Mesenteric fat pad (tissue), 1 donor: ENCODE measurements at regions not wholly inside any gene's neighbourhood (a gene's known extent, or its start where the extent isn't known, plus 50 kb on each side); places are given as distances from the start of the nearest gene placed in this dataset.

Source experiments
- DNase-seq: peaks from one replicate; pipeline ENCODE4 v3.0.0-alpha.2; 2020; ENCODE audit warnings: low spot score
- donor health status: DM: yes; HTN: yes; CAD: no.

- DNase-seq, result no peak
Observed at GRCh38 chr5:23579566-23579965, 72.2 kb downstream of the PRDM9 start.

GRCh38 chr5:23583081-23583480 lies 75.7 kb downstream of the PRDM9 start:
- no peak for DNase-seq

- DNase-seq, result no peak
Observed at GRCh38 chr5:23588841-23589326, 81.5 kb downstream of the PRDM9 start.

GRCh38 chr5:23591250-23591649 lies 83.8 kb downstream of the PRDM9 start:
- no peak for DNase-seq

- no peak for DNase-seq
Observed at GRCh38 chr5:23606927-23607326, 99.5 kb downstream of the PRDM9 start.

GRCh38 chr5:23612701-23613100 lies 105.3 kb downstream of the PRDM9 start:
- DNase-seq, result no peak

GRCh38 chr5:23613566-23613965 lies 106.2 kb downstream of the PRDM9 start:
- no peak for DNase-seq

GRCh38 chr5:23614422-23614821 lies 107.0 kb downstream of the PRDM9 start:
- no peak for DNase-seq

- DNase-seq, result no peak
Observed at GRCh38 chr5:23626961-23627360, 119.6 kb downstream of the PRDM9 start.

- DNase-seq, result no peak
Observed at GRCh38 chr5:23627976-23628375, 120.6 kb downstream of the PRDM9 start.

GRCh38 chr5:23629396-23629795 lies 122.0 kb downstream of the PRDM9 start:
- DNase-seq, result no peak

GRCh38 chr5:23631302-23632045 lies 124.1 kb downstream of the PRDM9 start:
- DNase-seq, result no peak

GRCh38 chr5:23635938-23636337 lies 128.5 kb downstream of the PRDM9 start:
- DNase-seq, result no peak

GRCh38 chr5:23639326-23639725 lies 131.9 kb downstream of the PRDM9 start:
- no peak for DNase-seq

- DNase-seq, result no peak
Observed at GRCh38 chr5:23648656-23649055, 141.2 kb downstream of the PRDM9 start.

GRCh38 chr5:23649594-23649993 lies 142.2 kb downstream of the PRDM9 start:
- no peak for DNase-seq

- no peak for DNase-seq
Observed at GRCh38 chr5:23655674-23656073, 148.3 kb downstream of the PRDM9 start.

GRCh38 chr5:23675456-23675855 lies 168.0 kb downstream of the PRDM9 start:
- no peak for DNase-seq

- DNase-seq, result no peak
Observed at GRCh38 chr5:23677996-23678395, 170.6 kb downstream of the PRDM9 start.

- DNase-seq, result no peak
Observed at GRCh38 chr5:23684103-23684502, 176.7 kb downstream of the PRDM9 start.

- DNase-seq, result no peak
Observed at GRCh38 chr5:23703940-23704855, 196.8 kb downstream of the PRDM9 start.

GRCh38 chr5:23717486-23717885 lies 210.1 kb downstream of the PRDM9 start:
- DNase-seq, result no peak
